ENCODE measurements at regions not wholly inside any gene's neighbourhood (a gene's known extent, or its start where the extent isn't known, plus 50 kb on each side); places are given as distances from the start of the nearest gene placed in this dataset.
"Not testable (repeated sequence)": the region's sequence is repeated elsewhere in the genome, so short reads cannot be mapped to it uniquely, and the experiment has no call there.

GRCh38 chr6:167690931-167691330, 135.8 kb upstream of the AFDN start:
- DNase-seq = no peak

GRCh38 chr6:167691533-167692312, 135.0 kb upstream of the AFDN start:
- DNase-seq = no peak

- not testable (repeated sequence) for DNase-seq
Measured at GRCh38 chr6:167693478-167693877, 133.2 kb upstream of the AFDN start.

- DNase-seq = no peak
Measured at GRCh38 chr6:167695831-167696230, 130.9 kb upstream of the AFDN start.

- no peak for DNase-seq
Measured at GRCh38 chr6:167696296-167696695, 130.4 kb upstream of the AFDN start.

- DNase-seq = no peak
Measured at GRCh38 chr6:167697316-167697715, 129.4 kb upstream of the AFDN start.

- no peak for DNase-seq
Measured at GRCh38 chr6:167698540-167698939, 128.2 kb upstream of the AFDN start.

- DNase-seq = no peak
Measured at GRCh38 chr6:167699141-167699931, 127.4 kb upstream of the AFDN start.

GRCh38 chr6:167700199-167700598, 126.5 kb upstream of the AFDN start:
- DNase-seq = no peak

GRCh38 chr6:167701010-167701409, 125.7 kb upstream of the AFDN start:
- DNase-seq = no peak

- DNase-seq = no peak
Measured at GRCh38 chr6:167702241-167702827, 124.4 kb upstream of the AFDN start.

GRCh38 chr6:167703347-167703746, 123.4 kb upstream of the AFDN start:
- DNase-seq = no peak

GRCh38 chr6:167703781-167704180, 122.9 kb upstream of the AFDN start:
- no peak for DNase-seq

- DNase-seq = no peak
Measured at GRCh38 chr6:167704396-167704901, 122.3 kb upstream of the AFDN start.

GRCh38 chr6:167705211-167705750, 121.4 kb upstream of the AFDN start:
- no peak for DNase-seq

- DNase-seq = no peak
Measured at GRCh38 chr6:167706313-167707109, 120.2 kb upstream of the AFDN start.

- no peak for DNase-seq
Measured at GRCh38 chr6:167707686-167708500, 118.8 kb upstream of the AFDN start.

- no peak for DNase-seq
Measured at GRCh38 chr6:167708501-167709094, 118.1 kb upstream of the AFDN start.

- DNase-seq = no peak
Measured at GRCh38 chr6:167709196-167709595, 117.5 kb upstream of the AFDN start.

GRCh38 chr6:167709776-167710336, 116.9 kb upstream of the AFDN start:
- not testable (repeated sequence) for DNase-seq

All from NCI-H2029 treated with DMSO at 0.1 percent for 48 hours (cell line).